CD4-positive, alpha-beta memory T cell (primary cell): ENCODE measurements at regions not wholly inside any gene's neighbourhood (a gene's known extent, or its start where the extent isn't known, plus 50 kb on each side); places are given as distances from the start of the nearest gene placed in this dataset.

Source experiments
- CTCF ChIA-PET: fragments of 350-600 bp; sonication (Branson Sonifier 250); formaldehyde crosslinking; loops from one replicate; lab custom pipeline; 2021; ENCODE audit warnings: inconsistent platforms; ENCODE audit not compliant: partially characterized antibody; lab: Charles Lee
- POLR2A ChIA-PET: fragments of 350-600 bp; sonication (Branson Sonifier 250); formaldehyde crosslinking; loops from one replicate; lab custom pipeline; 2021; ENCODE audit not compliant: partially characterized antibody; lab: Charles Lee
- DNase-seq, 5 donors: peaks; one replicate each; pipeline versions ENCODE4 v3.0.0 to v3.0.0-alpha.2; 2020 to 2022; ENCODE audit warnings: mixed read lengths in 1 of 5
- H3K27ac ChIP-seq: one replicate; pipeline ENCODE4 v1.7.0; 2013; ENCODE audit warnings: low read depth, low read length
- H3K27me3 ChIP-seq: 2 replicates; pipeline ENCODE4 v1.7.0; 2013; ENCODE audit warnings: mild to moderate bottlenecking, low read length, moderate library complexity; ENCODE audit not compliant: insufficient read depth
- H3K36me3 ChIP-seq: 2 replicates; pipeline ENCODE4 v1.7.0; 2013; ENCODE audit warnings: mild to moderate bottlenecking, low read length, moderate library complexity; ENCODE audit not compliant: insufficient read depth
- H3K4me1 ChIP-seq: 2 replicates; pipeline ENCODE4 v1.7.0; 2013; ENCODE audit warnings: mild to moderate bottlenecking, low read length, moderate library complexity; ENCODE audit not compliant: insufficient read depth
- H3K4me3 ChIP-seq, 2 donors: one replicate each; pipeline ENCODE4 v1.7.0; 2013; ENCODE audit warnings: low read length in 2 of 2, mild to moderate bottlenecking in 1 of 2
- H3K9me3 ChIP-seq, 2 donors: one replicate each; pipeline ENCODE4 v1.7.0; 2013; ENCODE audit warnings: low read length in 2 of 2, control low read depth in 1 of 2; ENCODE audit not compliant: control insufficient read depth in 1 of 2
- H3K27ac Mint-ChIP-seq, 7 donors: one replicate each; pipeline ENCODE4 v1.8.0; 2020 to 2021; ENCODE audit warnings: mixed read lengths in 7 of 7, mild to moderate bottlenecking in 6 of 7, inconsistent platforms in 3 of 7, moderate library complexity in 3 of 7
- H3K27me3 Mint-ChIP-seq, 2 donors: one replicate each; pipeline ENCODE4 v1.8.0; 2020 to 2021; ENCODE audit warnings: mixed read lengths in 2 of 2
- H3K36me3 Mint-ChIP-seq, 2 donors: one replicate each; pipeline ENCODE4 v1.8.0; 2020 to 2021; ENCODE audit warnings: mixed read lengths in 2 of 2, inconsistent platforms in 1 of 2, mild to moderate bottlenecking in 1 of 2
- H3K4me1 Mint-ChIP-seq, 4 donors: one replicate each; pipeline ENCODE4 v1.8.0; 2020 to 2021; ENCODE audit warnings: mixed read lengths in 4 of 4, mild to moderate bottlenecking in 1 of 4
- H3K4me3 Mint-ChIP-seq, 8 donors: one replicate each; pipeline ENCODE4 v1.8.0; 2020 to 2021; ENCODE audit warnings: mixed read lengths in 8 of 8, mild to moderate bottlenecking in 7 of 8, moderate library complexity in 6 of 8, inconsistent platforms in 3 of 8
- H3K9me3 Mint-ChIP-seq, 8 donors: one replicate each; pipeline ENCODE4 v1.8.0; 2020 to 2021; ENCODE audit warnings: mixed read lengths in 8 of 8, mild to moderate bottlenecking in 5 of 8, inconsistent platforms in 3 of 8, moderate library complexity in 1 of 8
- intact Hi-C: fragments of 100-400 bp; cut with micrococcal nuclease; formaldehyde crosslinking; loops from one replicate; pipeline ENCODE4 v1.15.1; 2023

GRCh38 chr11:134512571-134513538, 100.8 kb upstream of the B3GAT1 start:
- H3K4me3 Mint-ChIP-seq, result no peak overlapping the region
- H3K36me3 Mint-ChIP-seq, result no peaks in the 10 kb centered on the region
- H3K27ac ChIP-seq, result no peak overlapping the region
- H3K9me3 ChIP-seq, result no peaks in the 10 kb centered on the region
- intact Hi-C loops, result no loop called here
- H3K27ac Mint-ChIP-seq, result no peak overlapping the region
- POLR2A ChIA-PET, result no interaction called here
- DNase-seq, result no peak
- H3K4me1 Mint-ChIP-seq, result peaks cover 0 to 2% (median 0%) of the 10 kb centered on the region in 4 donors
- no peaks in the 10 kb centered on the region for H3K4me1 ChIP-seq
- H3K27me3 Mint-ChIP-seq, result peaks cover 6 to 7% of the 10 kb centered on the region in 2 donors
- H3K4me3 ChIP-seq, result no peak overlapping the region
- H3K36me3 ChIP-seq, result no peaks in the 10 kb centered on the region
- H3K9me3 Mint-ChIP-seq, result no peaks in the 10 kb centered on the region
- CTCF ChIA-PET, result no interaction called here
- H3K27me3 ChIP-seq, result no peaks in the 10 kb centered on the region

GRCh38 chr11:134512061-134512460, 100.0 kb upstream of the B3GAT1 start:
- peaks cover 0 to 2% (median 0%) of the 10 kb centered on the region in 4 donors for H3K4me1 Mint-ChIP-seq
- Histone ChIP-seq H3K4me1 (no peaks in the 10 kb centered on the region), H3K27me3 (no peaks in the 10 kb centered on the region), H3K27ac (no peak overlapping the region), H3K36me3 (no peaks in the 10 kb centered on the region), H3K4me3 (no peak overlapping the region), H3K9me3 (no peaks in the 10 kb centered on the region)
- H3K36me3 Mint-ChIP-seq, result no peaks in the 10 kb centered on the region
- ChIA-PET POLR2A (no interaction called here), CTCF (no interaction called here)
- H3K27ac Mint-ChIP-seq, result no peak overlapping the region
- peaks cover 6 to 7% of the 10 kb centered on the region in 2 donors for H3K27me3 Mint-ChIP-seq
- no peak for DNase-seq
- no peak overlapping the region for H3K4me3 Mint-ChIP-seq
- intact Hi-C loops, result no loop called here
- H3K9me3 Mint-ChIP-seq, result no peaks in the 10 kb centered on the region

- CTCF ChIA-PET, result no interaction called here
- no peak overlapping the region for H3K27ac ChIP-seq
- no peaks in the 10 kb centered on the region for H3K36me3 ChIP-seq
- no peaks in the 10 kb centered on the region for H3K9me3 ChIP-seq
- H3K27ac Mint-ChIP-seq, result no peak overlapping the region
- H3K4me1 ChIP-seq, result no peaks in the 10 kb centered on the region
- no peak overlapping the region for H3K4me3 ChIP-seq
- no peaks in the 10 kb centered on the region for H3K36me3 Mint-ChIP-seq
- H3K9me3 Mint-ChIP-seq, result no peaks in the 10 kb centered on the region
- no peaks in the 10 kb centered on the region for H3K27me3 ChIP-seq
- H3K27me3 Mint-ChIP-seq, result peaks cover 6 to 7% of the 10 kb centered on the region in 2 donors
- POLR2A ChIA-PET, result no interaction called here
- peaks cover 0 to 2% (median 0%) of the 10 kb centered on the region in 4 donors for H3K4me1 Mint-ChIP-seq
- no peak overlapping the region for H3K4me3 Mint-ChIP-seq
- no peak for DNase-seq
- intact Hi-C loops, result no loop called here
Observed at GRCh38 chr11:134511255-134511654, 99.2 kb upstream of the B3GAT1 start.

- Histone ChIP-seq H3K9me3 (no peaks in the 10 kb centered on the region), H3K27ac (no peak overlapping the region), H3K4me1 (no peaks in the 10 kb centered on the region), H3K4me3 (no peak overlapping the region), H3K36me3 (no peaks in the 10 kb centered on the region), H3K27me3 (no peaks in the 10 kb centered on the region)
- no peak overlapping the region for H3K4me3 Mint-ChIP-seq
- no peaks in the 10 kb centered on the region for H3K9me3 Mint-ChIP-seq
- H3K27me3 Mint-ChIP-seq, result peaks cover 4 to 7% of the 10 kb centered on the region in 2 donors
- H3K4me1 Mint-ChIP-seq, result peaks cover 0 to 2% (median 0%) of the 10 kb centered on the region in 4 donors
- no peak for DNase-seq
- ChIA-PET POLR2A (no interaction called here), CTCF (no interaction called here)
- H3K27ac Mint-ChIP-seq, result no peak overlapping the region
- intact Hi-C loops, result no loop called here
- no peaks in the 10 kb centered on the region for H3K36me3 Mint-ChIP-seq
Observed at GRCh38 chr11:134510233-134511040, 98.4 kb upstream of the B3GAT1 start.

DNA sequence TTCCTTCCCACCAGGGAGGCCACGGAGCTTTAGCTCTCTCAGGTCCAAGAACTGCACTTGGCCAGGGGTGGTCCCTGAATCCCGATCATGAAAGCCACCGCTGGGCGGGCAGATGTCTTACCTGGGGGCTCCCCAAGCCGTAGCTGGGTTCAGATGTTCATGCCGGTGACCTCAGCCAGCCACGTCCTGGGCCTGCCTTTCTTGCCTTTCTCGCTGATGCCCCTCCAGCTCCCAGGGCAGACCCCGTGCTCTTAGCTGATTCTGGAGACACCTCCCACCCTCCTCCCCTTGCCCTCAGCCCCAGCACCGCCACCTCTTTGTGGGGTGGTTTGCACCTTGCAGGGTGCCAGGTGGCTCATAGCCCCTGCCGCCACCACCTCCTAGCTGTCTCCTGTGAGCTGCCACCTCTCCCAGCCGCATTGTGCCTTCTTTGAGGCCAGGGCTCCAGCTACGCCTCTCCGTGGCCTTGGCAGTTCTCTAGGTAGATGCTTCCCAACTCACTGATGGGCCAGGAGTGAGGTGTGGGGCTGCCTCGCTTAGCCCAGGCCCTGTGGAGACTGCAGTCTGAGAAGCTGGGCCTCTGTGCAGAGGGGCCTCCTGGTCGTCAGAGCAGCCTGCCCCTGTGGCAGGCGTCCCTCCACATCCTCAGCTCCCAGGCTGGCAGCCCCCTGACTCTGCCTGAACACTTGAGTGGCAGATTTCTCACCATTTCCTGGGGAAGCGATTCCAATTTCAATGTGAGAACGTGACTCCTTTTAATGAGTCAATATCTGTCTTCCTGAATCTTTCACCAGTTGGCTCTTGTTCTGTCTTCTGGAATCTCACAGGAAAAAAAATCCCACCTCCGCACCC, 97.6 kb upstream of the B3GAT1 start:
- DNase-seq, result no peak
- Histone ChIP-seq H3K9me3 (no peaks in the 10 kb centered on the region), H3K27ac (no peak overlapping the region), H3K4me1 (no peaks in the 10 kb centered on the region), H3K4me3 (no peak overlapping the region), H3K27me3 (no peaks in the 10 kb centered on the region), H3K36me3 (no peaks in the 10 kb centered on the region)
- intact Hi-C loops, result no loop called here
- no peak overlapping the region for H3K4me3 Mint-ChIP-seq
- peaks cover 0 to 2% (median 0%) of the 10 kb centered on the region in 4 donors for H3K4me1 Mint-ChIP-seq
- H3K36me3 Mint-ChIP-seq, result no peaks in the 10 kb centered on the region
- POLR2A ChIA-PET, result no interaction called here
- no peak overlapping the region for H3K27ac Mint-ChIP-seq
- CTCF ChIA-PET, result no interaction called here
- H3K27me3 Mint-ChIP-seq, result peaks cover 3 to 6% of the 10 kb centered on the region in 2 donors
- no peaks in the 10 kb centered on the region for H3K9me3 Mint-ChIP-seq

GRCh38 chr11:134508219-134508990, 96.4 kb upstream of the B3GAT1 start:
- Histone ChIP-seq H3K4me3 (no peak overlapping the region), H3K9me3 (no peaks in the 10 kb centered on the region), H3K36me3 (no peaks in the 10 kb centered on the region), H3K27ac (no peak overlapping the region), H3K27me3 (no peaks in the 10 kb centered on the region), H3K4me1 (no peaks in the 10 kb centered on the region)
- CTCF ChIA-PET, result no interaction called here
- POLR2A ChIA-PET, result no interaction called here
- DNase-seq, result no peak
- peak overlapping the region in 1 of 8 donors; percentile 17 for H3K4me3 Mint-ChIP-seq
- no peaks in the 10 kb centered on the region for H3K9me3 Mint-ChIP-seq
- peaks cover 0 to 2% (median 0%) of the 10 kb centered on the region in 4 donors for H3K4me1 Mint-ChIP-seq
- intact Hi-C loops, result no loop called here
- no peaks in the 10 kb centered on the region for H3K36me3 Mint-ChIP-seq
- no peak overlapping the region for H3K27ac Mint-ChIP-seq
- peaks cover 2 to 11% of the 10 kb centered on the region in 2 donors for H3K27me3 Mint-ChIP-seq
